ENCODE measurements at regions not wholly inside any gene's neighbourhood (a gene's known extent, or its start where the extent isn't known, plus 50 kb on each side); places are given as distances from the start of the nearest gene placed in this dataset.

- DNase-seq: no peak
Measured at GRCh38 chr5:93096561-93096960, 484.5 kb downstream of the NR2F1-AS1 start.

DNA sequence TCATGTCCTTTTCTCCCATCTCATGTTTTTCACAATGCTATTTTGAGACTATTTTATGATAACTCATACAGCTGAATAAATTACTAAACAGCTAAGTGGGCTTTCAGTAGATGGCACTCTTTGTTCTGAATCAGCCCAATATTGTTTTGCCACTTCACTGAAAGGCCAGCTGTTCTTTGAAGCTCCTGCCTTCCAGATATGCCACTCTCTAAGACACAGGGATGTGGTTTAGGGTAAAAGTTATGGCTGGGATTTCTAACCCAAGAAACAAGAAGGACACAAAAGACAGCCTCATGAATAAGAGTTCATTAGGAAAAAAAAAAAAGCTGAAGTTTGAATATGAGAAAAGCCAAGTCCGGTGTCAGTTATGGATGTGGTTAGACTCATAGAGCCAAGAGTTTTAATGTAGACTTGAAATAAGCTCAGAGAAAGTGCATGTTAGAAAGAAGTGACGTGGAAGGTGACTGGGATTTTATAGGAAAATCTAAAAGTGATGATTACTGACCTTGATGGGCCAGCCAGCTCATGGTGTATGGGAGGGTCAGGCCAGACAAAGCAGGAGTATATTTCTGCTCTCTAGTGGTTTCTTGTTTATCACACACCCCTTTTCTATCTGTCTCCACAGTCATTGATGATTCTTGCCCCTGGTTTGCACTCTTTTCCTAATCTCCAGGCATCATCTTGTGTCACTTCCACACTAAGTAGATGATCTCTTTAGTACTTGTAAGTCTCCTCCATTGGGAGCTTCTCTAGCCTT, 488.5 kb downstream of the NR2F1-AS1 start:
- DNase-seq: no peak

- no peak for DNase-seq
Measured at GRCh38 chr5:93090698-93091097, 490.3 kb downstream of the NR2F1-AS1 start.

GRCh38 chr5:93088592-93089389, 492.2 kb downstream of the NR2F1-AS1 start:
- DNase-seq: no peak

GRCh38 chr5:93087326-93087725, 493.7 kb downstream of the NR2F1-AS1 start:
- no peak for DNase-seq

GRCh38 chr5:93082981-93083380, 498.0 kb downstream of the NR2F1-AS1 start:
- DNase-seq: no peak

DNA sequence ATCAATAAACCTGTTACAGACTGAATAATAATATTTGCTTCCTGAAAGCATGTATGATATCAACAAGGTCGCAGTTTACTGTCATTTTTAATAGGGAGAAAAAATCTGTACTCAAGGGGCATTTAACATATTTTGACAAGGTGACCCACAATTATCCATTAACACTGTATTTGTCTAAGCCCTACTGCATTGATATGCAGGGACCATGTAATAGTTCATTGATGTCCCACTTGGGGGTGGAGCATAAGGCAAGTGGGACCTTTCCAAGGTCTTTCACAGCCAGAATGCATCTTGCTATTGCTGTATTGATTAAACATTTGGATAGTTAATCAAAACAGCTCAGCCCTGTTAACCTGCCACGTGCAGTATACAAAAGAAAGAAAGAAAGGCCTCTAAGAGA, 502.0 kb downstream of the NR2F1-AS1 start:
- no peak for DNase-seq

DNA sequence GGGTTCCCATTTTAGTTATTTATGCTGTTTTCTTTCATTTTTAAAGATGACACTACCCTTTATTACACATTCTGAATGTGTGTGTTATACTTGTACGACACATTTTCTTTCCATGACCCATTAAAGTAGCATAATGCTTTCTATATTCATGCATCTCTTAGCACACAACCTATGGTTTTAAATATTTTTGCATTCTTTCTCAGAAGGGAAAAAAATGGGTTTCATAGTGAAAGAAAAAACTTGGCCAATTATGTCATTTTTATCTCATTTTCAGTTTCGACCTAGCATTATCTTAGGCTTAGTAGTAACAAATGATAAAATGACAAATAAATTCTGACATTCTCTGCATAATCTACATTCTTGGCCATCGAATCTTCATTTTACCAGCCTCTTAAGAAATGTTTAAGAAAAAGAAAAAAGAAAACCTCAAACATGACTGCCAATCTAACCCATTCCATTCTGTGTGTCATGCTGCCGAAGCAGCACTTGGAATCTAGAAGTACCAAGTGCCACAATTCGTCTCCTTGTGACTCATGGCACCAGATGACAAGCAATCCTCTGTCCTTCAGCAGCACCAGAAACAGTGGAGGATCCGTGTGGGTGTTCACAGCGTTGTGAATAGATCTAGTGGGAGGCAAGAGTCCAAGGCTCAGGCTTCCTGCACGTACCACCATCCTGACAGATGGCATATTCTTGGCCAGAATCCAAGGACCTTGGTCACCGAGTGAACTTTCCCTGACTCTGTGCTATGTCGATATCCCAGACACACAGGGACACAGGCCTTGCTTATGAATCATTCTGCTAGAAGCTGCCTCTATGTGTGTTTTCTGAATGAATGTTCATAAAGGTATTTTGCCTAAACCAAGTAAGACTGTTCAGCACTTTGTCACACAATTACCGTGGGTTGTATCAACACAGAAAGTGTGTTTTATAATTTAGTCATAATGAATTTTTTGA, 502.7 kb downstream of the NR2F1-AS1 start:
- DNase-seq: no peak

DNA sequence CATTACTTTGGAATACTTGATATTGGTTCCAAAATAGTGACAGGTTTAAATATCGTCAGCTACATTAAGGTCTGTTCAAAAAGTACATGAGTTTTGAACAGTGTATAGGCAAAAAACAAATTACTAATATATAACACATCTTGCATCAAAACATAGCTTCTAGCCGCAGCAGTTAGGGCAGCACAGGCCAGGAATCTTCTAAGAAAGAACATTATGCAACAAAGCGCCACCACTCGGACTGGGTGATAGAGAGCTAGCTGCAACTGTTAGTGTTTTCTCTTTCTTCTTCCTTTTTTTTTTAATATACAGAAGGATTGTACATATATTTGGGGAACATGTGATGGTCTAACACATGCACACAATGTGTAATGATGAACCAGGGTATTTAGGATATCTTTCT, 504.5 kb downstream of the NR2F1-AS1 start:
- DNase-seq: no peak

DNA sequence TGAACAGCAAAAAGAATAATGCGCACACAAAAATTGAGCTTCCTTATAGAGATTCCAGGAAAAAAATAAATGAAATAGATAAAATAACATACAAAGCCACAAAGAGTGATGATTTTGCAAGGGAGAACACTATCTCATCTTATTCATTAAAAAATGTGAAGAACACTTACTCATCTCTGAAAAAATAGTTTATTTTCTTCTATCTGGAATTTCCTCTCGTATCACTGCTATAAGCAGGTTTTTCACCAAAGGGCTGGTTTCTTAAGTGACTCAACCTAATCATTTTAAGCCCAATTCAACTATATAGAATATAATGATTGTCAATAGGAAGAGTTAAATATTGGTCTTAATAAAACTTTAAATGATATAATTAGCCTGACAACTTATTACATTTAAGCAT, 504.9 kb downstream of the NR2F1-AS1 start:
- DNase-seq: no peak

DNA sequence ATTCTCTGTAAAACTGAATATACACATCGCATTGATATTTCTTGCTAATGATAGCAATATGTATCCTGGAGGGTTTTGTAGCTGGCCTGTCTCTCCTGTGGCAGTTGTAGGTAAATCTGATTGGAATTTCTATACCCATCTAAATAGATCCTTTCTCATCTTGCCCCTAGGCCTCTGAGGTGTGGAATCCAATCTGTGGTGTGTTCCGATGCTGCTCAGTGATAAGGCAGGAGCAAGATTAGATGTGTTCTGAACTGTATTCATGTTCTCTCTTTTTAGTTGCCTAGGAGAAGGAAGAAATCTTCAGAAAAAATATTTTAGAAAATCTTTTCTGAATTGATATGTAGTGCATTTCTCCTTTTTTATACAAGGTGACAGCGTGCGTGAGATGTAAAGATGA, 507.5 kb downstream of the NR2F1-AS1 start:
- no peak for DNase-seq

DNA sequence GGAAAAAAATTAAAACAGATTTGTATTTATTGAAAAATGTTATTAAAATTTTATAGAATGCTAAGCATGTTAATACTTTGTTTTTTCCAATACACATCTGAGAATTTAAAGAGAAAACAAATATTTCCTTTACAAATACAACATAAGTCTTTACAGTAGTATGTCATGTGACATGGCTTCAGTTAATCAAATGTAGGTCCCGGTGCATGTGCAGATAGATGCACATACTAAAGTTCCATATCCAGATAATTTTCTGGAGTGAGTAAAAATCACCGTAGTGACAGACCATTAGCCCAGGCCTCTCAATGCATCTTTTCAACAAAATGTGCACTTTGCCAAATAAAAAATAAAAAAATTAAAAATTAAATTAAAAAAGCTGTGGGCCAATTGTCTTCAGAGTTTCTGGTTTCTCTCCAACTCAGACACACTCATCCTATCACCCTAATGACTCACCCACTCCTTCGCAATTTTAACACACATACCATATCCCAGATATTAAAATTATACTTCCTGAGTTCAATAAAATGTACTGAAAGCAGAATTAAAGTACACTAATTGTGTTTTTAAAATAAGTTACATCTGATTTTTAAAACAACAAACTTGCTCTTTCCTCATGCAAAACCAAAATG, 508.1 kb downstream of the NR2F1-AS1 start:
- no peak for DNase-seq

DNA sequence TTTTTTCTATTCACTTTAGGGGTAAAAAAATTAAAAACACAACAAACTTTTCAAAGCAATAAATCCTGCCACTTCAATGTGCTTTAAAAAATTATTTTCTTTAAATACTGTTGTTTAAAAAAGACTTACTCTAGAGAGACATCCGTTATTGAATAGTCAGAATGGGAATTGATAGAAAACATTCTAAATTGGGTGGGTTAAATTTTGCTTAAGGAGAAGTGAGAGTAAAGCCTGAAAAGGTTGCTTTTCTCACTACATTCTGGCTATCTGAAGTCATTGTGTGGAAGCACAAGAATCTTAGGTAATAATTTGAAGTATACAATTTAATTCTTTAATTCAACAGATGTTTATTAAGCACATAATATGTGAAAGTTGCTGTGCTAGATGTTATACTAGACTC, 509.3 kb downstream of the NR2F1-AS1 start:
- no peak for DNase-seq

DNA sequence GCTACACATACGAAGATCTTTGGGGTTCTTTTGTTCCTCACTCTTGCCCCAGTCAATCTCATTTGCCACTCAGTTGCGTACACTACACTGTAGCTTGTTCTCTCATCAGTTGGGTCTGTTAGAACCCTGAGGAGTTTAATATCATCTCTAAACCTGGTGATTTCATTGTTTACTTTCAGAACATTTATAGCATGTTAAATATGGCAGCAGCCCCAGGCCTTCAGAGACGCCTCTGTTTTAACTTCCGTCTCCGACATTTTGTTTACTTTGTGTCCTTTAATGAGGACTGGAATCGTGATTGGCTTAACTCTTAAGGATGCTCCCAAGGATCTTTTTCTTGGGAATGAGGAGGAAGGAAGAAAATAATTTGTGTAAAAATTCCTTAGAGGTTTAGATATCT, 510.1 kb downstream of the NR2F1-AS1 start:
- DNase-seq: no peak

DNA sequence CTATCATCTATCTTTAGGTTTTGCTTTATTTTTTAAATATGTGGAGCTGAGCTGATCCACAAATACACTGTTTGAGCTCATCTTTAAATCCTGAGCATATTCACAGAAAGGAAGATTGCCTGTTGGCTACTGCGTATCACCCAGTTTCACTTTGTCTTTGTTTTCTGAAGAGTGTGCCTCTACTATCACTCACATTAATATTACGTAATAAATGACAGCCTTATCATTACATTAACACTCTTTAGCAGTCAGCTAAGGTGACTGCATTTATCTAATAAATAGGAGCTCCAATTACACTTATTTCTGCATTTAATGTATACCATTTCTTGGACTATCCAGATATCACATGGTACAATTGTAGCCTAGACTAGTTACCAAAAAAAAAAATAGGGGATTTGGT, 511.7 kb downstream of the NR2F1-AS1 start:
- DNase-seq: no peak

- DNase-seq: no peak
Measured at GRCh38 chr5:93062548-93062947, 518.5 kb downstream of the NR2F1-AS1 start.

GRCh38 chr5:93058309-93058708, 522.7 kb downstream of the NR2F1-AS1 start:
- DNase-seq: no peak

- no peak for DNase-seq
Measured at GRCh38 chr5:93057311-93057710, 523.7 kb downstream of the NR2F1-AS1 start.

DNA sequence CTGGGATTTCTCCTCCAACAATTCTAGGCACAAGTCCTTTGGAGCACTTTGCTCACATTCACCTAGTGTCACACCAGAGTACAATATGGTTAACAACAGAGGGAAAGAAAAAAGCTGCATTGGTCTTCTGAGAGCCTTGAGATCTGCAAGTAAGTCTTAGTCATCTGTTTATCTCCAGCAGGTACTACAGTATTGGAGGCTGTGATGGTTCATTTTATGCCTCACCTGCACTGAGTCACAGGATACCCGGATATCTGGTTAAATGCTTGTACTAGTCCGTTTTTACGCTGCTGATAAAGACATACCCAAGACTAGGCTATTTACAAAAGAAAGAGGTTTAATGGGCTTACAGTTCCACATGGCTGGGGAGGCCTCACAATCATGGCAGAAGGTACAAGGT, 525.0 kb downstream of the NR2F1-AS1 start:
- no peak for DNase-seq

DNA sequence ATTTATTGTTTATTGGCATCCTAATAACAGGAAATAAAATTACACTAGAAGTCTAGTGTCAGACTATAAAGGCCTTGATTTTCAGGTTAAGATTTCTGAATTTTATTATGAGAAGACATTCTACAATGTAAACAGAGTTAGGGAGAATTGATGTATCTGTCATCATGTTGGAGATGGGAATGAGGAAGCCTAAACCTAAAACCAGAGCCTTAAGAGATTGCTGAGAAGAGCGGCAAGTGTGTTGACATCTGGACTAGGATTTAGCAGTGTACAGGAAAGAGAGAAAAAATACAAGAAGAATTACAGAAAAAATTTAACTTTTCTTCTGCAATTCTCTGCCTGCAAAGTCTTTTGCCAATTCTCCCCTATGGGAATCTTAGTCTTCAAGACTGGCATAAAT, 525.5 kb downstream of the NR2F1-AS1 start:
- no peak for DNase-seq

- no peak for DNase-seq
Measured at GRCh38 chr5:93054424-93055163, 526.4 kb downstream of the NR2F1-AS1 start.

DNA sequence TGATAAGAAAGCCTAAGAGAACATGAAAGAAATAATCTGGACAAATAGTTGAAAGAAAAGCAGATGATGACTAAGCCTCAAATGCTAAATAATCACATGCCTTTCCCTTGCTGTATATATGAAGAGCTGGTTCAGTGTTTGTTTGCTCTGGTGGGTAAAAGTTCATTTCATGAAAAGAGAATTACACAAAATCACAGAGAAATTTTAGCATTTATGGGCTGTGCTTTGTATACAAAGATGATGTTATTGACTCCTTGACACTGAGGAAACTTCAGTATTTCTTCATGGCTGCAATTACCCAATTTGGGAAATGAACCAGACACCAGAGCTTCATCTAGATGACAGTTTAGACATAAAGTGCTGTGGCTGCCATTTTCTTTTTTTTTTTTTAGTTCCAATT, 527.2 kb downstream of the NR2F1-AS1 start:
- no peak for DNase-seq
